ENCODE measurements at regions not wholly inside any gene's neighbourhood (a gene's known extent, or its start where the extent isn't known, plus 50 kb on each side); places are given as distances from the start of the nearest gene placed in this dataset.

- TF ChIP-seq, protein P1, sequence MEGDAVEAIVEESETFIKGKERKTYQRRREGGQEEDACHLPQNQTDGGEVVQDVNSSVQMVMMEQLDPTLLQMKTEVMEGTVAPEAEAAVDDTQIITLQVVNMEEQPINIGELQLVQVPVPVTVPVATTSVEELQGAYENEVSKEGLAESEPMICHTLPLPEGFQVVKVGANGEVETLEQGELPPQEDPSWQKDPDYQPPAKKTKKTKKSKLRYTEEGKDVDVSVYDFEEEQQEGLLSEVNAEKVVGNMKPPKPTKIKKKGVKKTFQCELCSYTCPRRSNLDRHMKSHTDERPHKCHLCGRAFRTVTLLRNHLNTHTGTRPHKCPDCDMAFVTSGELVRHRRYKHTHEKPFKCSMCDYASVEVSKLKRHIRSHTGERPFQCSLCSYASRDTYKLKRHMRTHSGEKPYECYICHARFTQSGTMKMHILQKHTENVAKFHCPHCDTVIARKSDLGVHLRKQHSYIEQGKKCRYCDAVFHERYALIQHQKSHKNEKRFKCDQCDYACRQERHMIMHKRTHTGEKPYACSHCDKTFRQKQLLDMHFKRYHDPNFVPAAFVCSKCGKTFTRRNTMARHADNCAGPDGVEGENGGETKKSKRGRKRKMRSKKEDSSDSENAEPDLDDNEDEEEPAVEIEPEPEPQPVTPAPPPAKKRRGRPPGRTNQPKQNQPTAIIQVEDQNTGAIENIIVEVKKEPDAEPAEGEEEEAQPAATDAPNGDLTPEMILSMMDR (IDR thresholded peaks at IDR 0.05) = no peak
- no peak for TF ChIP-seq ELF1 (IDR thresholded peaks at IDR 0.05)
- TF ChIP-seq GATA2 (CRISPR knock-in tag; IDR thresholded peaks at IDR 0.05) = no peak
- no peak for TF ChIP-seq SMC3 (IDR thresholded peaks at IDR 0.05; ENCODE audit: low read depth, low read length)
- no peak for TF ChIP-seq TCF12 (IDR thresholded peaks at IDR 0.05)
- TF ChIP-seq RAD21 (IDR thresholded peaks at IDR 0.05; ENCODE audit: low read length) = no peak
Observed at GRCh38 chr10:94065362-94065761, 71.6 kb downstream of the PLCE1 start.
